ENCODE measurements at regions not wholly inside any gene's neighbourhood (a gene's known extent, or its start where the extent isn't known, plus 50 kb on each side); places are given as distances from the start of the nearest gene placed in this dataset.

GRCh38 chr2:38430597-38431207 is 53.6 kb upstream of the ATL2 start:
- intact Hi-C loops (cut with micrococcal nuclease; ENCODE audit: unreplicated experiment) (no loop called here), in situ Hi-C loops (cut with HindIII; ENCODE audit: extremely low pct_ligation_motif_present, low pct_unique_long_range_greater_than_20kb) (no loop called here)
- 91% methylated on average over 19 of the region's 19 CpGs for WGBS (ENCODE audit: low lambda C conversion rate)
- TF ChIP-seq MTA1 (CRISPR knock-in tag; IDR thresholded peaks at IDR 0.05; ENCODE audit: borderline replicate concordance), result no peak
- no peak for TF ChIP-seq MZF1 (CRISPR knock-in tag; IDR thresholded peaks at IDR 0.05; ENCODE audit: borderline replicate concordance)
- TF ChIP-seq, protein P1, sequence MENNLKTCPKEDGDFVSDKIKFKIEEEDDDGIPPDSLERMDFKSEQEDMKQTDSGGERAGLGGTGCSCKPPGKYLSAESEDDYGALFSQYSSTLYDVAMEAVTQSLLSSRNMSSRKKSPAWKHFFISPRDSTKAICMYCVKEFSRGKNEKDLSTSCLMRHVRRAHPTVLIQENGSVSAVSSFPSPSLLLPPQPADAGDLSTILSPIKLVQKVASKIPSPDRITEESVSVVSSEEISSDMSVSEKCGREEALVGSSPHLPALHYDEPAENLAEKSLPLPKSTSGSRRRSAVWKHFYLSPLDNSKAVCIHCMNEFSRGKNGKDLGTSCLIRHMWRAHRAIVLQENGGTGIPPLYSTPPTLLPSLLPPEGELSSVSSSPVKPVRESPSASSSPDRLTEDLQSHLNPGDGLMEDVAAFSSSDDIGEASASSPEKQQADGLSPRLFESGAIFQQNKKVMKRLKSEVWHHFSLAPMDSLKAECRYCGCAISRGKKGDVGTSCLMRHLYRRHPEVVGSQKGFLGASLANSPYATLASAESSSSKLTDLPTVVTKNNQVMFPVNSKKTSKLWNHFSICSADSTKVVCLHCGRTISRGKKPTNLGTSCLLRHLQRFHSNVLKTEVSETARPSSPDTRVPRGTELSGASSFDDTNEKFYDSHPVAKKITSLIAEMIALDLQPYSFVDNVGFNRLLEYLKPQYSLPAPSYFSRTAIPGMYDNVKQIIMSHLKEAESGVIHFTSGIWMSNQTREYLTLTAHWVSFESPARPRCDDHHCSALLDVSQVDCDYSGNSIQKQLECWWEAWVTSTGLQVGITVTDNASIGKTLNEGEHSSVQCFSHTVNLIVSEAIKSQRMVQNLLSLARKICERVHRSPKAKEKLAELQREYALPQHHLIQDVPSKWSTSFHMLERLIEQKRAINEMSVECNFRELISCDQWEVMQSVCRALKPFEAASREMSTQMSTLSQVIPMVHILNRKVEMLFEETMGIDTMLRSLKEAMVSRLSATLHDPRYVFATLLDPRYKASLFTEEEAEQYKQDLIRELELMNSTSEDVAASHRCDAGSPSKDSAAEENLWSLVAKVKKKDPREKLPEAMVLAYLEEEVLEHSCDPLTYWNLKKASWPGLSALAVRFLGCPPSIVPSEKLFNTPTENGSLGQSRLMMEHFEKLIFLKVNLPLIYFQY (CRISPR knock-in tag; IDR thresholded peaks at IDR 0.05; ENCODE audit: borderline replicate concordance), result no peak
- TF ChIP-seq, protein P2, sequence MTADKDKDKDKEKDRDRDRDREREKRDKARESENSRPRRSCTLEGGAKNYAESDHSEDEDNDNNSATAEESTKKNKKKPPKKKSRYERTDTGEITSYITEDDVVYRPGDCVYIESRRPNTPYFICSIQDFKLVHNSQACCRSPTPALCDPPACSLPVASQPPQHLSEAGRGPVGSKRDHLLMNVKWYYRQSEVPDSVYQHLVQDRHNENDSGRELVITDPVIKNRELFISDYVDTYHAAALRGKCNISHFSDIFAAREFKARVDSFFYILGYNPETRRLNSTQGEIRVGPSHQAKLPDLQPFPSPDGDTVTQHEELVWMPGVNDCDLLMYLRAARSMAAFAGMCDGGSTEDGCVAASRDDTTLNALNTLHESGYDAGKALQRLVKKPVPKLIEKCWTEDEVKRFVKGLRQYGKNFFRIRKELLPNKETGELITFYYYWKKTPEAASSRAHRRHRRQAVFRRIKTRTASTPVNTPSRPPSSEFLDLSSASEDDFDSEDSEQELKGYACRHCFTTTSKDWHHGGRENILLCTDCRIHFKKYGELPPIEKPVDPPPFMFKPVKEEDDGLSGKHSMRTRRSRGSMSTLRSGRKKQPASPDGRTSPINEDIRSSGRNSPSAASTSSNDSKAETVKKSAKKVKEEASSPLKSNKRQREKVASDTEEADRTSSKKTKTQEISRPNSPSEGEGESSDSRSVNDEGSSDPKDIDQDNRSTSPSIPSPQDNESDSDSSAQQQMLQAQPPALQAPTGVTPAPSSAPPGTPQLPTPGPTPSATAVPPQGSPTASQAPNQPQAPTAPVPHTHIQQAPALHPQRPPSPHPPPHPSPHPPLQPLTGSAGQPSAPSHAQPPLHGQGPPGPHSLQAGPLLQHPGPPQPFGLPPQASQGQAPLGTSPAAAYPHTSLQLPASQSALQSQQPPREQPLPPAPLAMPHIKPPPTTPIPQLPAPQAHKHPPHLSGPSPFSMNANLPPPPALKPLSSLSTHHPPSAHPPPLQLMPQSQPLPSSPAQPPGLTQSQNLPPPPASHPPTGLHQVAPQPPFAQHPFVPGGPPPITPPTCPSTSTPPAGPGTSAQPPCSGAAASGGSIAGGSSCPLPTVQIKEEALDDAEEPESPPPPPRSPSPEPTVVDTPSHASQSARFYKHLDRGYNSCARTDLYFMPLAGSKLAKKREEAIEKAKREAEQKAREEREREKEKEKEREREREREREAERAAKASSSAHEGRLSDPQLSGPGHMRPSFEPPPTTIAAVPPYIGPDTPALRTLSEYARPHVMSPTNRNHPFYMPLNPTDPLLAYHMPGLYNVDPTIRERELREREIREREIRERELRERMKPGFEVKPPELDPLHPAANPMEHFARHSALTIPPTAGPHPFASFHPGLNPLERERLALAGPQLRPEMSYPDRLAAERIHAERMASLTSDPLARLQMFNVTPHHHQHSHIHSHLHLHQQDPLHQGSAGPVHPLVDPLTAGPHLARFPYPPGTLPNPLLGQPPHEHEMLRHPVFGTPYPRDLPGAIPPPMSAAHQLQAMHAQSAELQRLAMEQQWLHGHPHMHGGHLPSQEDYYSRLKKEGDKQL (CRISPR knock-in tag; IDR thresholded peaks at IDR 0.05; ENCODE audit: low read depth), result no peak
- no peak for TF ChIP-seq BCLAF1 (IDR thresholded peaks at IDR 0.05)
- TF ChIP-seq MIER3 (CRISPR knock-in tag; IDR thresholded peaks at IDR 0.05; ENCODE audit: borderline replicate concordance), result no peak
- no peak for TF ChIP-seq AHR (CRISPR knock-in tag; IDR thresholded peaks at IDR 0.05)
- TF ChIP-seq ZNF790 (CRISPR knock-in tag; IDR thresholded peaks at IDR 0.05; ENCODE audit: borderline replicate concordance), result no peak
- no peak for TF ChIP-seq ZNF660 (CRISPR knock-in tag; IDR thresholded peaks at IDR 0.05; ENCODE audit: borderline replicate concordance, low read depth)
- no peak for TF ChIP-seq SNAPC2 (CRISPR knock-in tag; IDR thresholded peaks at IDR 0.05)
- no peak for TF ChIP-seq FOXC1 (CRISPR knock-in tag; IDR thresholded peaks at IDR 0.05; ENCODE audit: borderline replicate concordance)
- TF ChIP-seq ZSCAN22 (CRISPR knock-in tag; IDR thresholded peaks at IDR 0.05), result no peak

More at GRCh38 chr2:38430597-38431207, 53.6 kb upstream of the ATL2 start:
- Histone ChIP-seq H3K4me2 (ENCODE audit: low read depth, low read length) (no peak overlapping the region), H3K27ac (ENCODE audit: extremely low read length, insufficient read depth, low read length) (no peak overlapping the region), H4K20me1 (ENCODE audit: insufficient read depth, low read length) (no peaks in the 10 kb centered on the region), H3K36me3 (replicated peaks in 1 of 2; ENCODE audit: control insufficient read depth in 1 of 2, insufficient read depth in 2 of 2, low read length in 2 of 2) (no peaks in the 10 kb centered on the region), H3K9ac (ENCODE audit: insufficient read depth, low read depth, low read length) (no peak overlapping the region), H3K4me1 (ENCODE audit: insufficient read depth, low read length) (peaks cover 47% of the 10 kb centered on the region), H3K4me3 (replicated peaks in 1 of 3; ENCODE audit: insufficient read depth in 1 of 3, low read depth in 2 of 3, low read length in 3 of 3) (no peak overlapping the region), H2AFZ (ENCODE audit: low read length) (no peak overlapping the region), H3K9me3 (ENCODE audit: low read length) (no peaks in the 10 kb centered on the region; the same call in 1 of the 2 replicates), H3K27me3 (ENCODE audit: control insufficient read depth in 1 of 2, insufficient read depth in 2 of 2, low read length in 2 of 2) (no peaks in the 10 kb centered on the region; a peak in 1 of 5 replicates), H3K79me2 (ENCODE audit: insufficient read depth, low read length) (no peaks in the 10 kb centered on the region)
- DNase-seq (ENCODE audit: low spot score) (no peak), ATAC-seq (no peak), FAIRE-seq (no peak)
- no TSS peak for BruUV-seq (replicated peaks)
- CTCF ChIA-PET (ENCODE audit: low intra/inter-chr PET ratio, low total read pairs), result no interaction called here
- POLR2A ChIA-PET, result no interaction called here
